NCI-H774 (cell line): ENCODE measurements at regions not wholly inside any gene's neighbourhood (a gene's known extent, or its start where the extent isn't known, plus 50 kb on each side); places are given as distances from the start of the nearest gene placed in this dataset.

Experiments used
- DNase-seq: peaks from one replicate; lab custom pipeline; 2025; lab: John Stamatoyannopoulos, UW

GRCh38 chr12:124687174-124687902 is 119.9 kb upstream of the NCOR2 start:
- DNase-seq: no peak

DNA sequence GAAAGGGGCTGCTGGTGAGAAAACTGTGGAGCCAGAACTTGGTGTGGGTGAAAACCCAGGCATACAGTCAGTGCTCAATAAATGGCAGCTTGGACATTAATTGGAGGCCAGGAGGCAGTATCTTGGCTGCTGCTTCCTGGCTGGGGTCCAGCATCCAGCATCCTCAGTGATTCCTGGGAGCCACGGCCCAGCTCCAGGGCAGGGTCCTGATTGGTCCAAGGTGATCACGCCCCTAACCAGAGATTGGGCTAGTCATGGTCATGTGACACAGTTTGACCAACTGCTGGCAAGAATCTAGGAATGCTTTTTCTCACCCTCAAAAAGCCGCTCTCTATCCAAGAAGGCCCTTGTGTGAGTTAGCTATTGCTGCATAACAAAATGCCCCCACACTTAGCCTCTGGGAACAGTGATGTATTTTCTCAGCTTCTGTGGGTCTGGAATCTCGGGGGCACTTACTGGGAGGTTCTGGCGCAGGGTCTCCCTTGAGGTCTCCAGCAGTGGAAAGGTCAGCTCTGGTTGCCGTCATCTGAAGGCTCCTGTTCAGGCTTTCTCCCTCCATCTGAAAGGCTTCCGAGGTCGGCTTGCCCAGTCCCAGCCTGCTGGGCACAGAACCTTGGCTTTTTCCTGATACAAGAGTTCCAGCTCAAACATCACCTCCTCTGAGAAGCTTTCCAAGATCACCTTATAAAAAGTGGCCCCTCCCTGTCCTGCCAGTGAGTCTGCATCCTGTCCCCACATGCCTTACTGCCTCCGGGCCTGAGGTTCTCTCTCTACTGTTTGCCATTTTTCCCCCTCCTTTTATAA is 119.2 kb upstream of the NCOR2 start:
- no peak for DNase-seq

- no peak for DNase-seq
Measured at GRCh38 chr12:124685689-124686369, 118.4 kb upstream of the NCOR2 start.

- DNase-seq: no peak
Measured at GRCh38 chr12:124684971-124685688, 117.7 kb upstream of the NCOR2 start.

GRCh38 chr12:124684496-124684895 is 117.1 kb upstream of the NCOR2 start:
- no peak for DNase-seq

GRCh38 chr12:124683152-124684124 is 116.0 kb upstream of the NCOR2 start:
- DNase-seq: no peak

GRCh38 chr12:124682425-124683151 is 115.2 kb upstream of the NCOR2 start:
- no peak for DNase-seq

DNA sequence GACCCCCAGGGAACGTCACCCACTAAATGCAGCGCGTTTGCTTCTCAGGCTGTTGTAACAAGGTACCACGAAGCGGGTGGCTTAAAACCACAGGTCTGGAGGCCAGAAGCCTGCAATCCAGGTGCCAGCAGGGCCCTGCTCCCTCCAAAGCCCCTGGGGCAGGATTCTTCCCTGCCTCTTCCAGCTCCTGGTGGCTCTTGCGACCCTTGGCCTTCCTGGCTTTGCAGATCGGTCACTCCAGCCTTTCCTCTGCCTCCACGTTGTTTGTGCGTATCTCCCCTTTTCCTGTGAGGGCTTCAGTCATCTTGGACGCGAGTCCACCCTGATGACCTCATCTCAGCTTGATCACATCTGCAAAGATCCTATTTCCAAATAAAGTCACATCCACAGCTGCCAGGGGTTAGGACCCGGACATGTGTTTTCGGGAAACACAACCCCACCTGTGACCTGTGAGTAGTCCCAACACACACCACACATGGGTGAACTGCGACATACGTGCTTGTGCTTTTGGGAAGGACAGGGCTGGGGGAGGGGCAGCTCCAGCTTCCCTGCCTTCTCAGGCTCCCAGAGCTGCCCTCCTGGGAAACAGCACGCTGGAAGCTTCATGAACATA is 114.5 kb upstream of the NCOR2 start:
- no peak for DNase-seq

GRCh38 chr12:124680863-124681778 is 113.7 kb upstream of the NCOR2 start:
- no peak for DNase-seq

DNA sequence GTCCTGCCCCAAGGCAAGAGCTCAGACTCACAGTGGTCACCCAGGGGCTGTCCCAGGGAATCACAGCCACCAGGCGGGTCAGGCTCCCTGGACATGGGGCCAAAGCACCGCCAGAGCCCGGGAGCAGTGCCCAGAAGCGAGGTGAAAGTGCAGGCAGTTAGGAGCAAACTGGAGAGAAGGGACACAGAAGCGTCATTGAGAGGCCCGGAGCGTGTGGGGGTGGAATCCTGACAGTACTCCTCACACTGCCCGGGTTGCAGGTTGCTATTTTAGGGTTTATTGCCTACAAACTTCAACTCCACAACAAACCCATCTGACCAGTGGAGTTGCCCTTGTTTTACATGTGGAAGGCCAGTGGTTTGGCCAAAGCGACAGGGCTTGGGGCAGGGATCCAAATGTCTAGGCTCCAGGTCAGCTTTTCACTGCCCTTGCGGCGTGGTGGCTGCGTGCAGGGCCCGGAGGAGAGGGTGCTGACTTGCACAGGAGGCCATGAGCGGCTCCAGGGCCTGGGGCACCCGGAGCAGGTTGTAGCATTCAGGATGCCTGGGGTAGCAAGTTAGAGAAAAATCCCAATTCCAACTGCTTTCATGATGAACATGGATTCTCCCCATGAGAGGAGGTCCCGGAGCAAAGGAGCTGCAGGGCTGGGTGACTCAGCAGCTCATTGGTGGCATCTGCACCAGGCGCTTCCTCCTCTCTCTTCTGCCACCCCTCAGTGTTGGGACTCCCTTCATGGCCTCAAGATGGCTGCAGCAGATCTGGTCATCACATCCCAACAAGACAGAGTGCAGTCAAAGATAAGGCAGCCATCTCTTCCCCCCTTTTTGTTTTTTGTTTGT is 112.3 kb upstream of the NCOR2 start:
- no peak for DNase-seq

DNA sequence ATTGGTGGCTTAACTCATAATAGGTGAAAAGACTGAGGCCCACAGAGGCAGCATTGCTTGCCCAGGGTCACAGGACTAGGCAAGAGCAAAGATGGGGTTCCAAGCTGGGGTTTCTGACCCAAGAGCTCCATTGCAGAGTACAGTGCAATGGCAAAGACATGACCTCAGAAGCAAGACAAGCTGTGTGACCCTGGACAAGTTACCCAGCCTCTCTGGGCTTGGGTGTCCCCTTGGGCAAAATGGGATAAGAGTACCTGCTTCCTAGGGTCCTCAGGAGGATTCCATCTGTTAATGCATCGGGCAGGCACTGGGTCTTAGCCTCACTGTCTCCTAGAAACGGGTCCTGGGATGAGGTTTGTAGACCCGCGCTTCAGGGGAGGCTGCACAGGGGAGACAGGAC is 111.6 kb upstream of the NCOR2 start:
- no peak for DNase-seq

- no peak for DNase-seq
Measured at GRCh38 chr12:124678421-124678893, 111.0 kb upstream of the NCOR2 start.

- no peak for DNase-seq
Measured at GRCh38 chr12:124677552-124678356, 110.3 kb upstream of the NCOR2 start.

DNA sequence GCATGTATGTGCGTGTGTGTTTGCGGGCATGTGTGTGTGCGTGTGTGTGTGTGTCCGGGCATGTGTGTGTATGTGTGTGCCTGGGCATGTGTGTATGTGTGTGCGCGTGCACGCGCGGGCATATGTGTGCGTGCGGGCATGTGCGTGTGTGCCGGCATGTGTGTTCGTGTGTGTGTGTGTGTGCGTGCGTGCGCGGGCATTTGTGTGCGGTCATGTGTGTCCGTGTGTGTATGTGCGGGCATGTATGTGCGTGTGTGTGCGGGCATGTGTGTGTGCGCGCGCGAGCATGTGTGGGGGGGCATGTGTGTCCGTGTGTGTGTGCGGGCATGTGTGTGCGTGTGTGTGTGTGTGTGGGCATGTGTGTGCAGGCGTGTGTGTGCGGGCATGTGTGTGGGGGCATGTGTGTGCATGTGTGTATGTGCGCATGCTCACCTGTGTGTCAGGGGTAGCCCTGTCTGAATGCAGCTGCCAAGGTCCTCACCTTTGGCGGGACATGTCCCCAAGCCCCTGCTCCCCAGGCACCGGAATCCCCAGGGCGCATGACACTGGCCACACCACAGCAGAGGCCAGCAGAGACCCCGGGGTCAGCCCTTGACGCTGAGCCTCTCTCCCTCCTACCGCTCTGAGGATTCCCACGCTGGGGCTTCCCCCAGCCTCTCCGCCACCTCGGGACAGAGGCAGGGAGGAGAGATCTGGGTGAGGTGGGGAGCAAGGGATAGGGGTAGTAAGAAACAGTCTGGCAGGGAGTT is 109.5 kb upstream of the NCOR2 start:
- DNase-seq: no peak

DNA sequence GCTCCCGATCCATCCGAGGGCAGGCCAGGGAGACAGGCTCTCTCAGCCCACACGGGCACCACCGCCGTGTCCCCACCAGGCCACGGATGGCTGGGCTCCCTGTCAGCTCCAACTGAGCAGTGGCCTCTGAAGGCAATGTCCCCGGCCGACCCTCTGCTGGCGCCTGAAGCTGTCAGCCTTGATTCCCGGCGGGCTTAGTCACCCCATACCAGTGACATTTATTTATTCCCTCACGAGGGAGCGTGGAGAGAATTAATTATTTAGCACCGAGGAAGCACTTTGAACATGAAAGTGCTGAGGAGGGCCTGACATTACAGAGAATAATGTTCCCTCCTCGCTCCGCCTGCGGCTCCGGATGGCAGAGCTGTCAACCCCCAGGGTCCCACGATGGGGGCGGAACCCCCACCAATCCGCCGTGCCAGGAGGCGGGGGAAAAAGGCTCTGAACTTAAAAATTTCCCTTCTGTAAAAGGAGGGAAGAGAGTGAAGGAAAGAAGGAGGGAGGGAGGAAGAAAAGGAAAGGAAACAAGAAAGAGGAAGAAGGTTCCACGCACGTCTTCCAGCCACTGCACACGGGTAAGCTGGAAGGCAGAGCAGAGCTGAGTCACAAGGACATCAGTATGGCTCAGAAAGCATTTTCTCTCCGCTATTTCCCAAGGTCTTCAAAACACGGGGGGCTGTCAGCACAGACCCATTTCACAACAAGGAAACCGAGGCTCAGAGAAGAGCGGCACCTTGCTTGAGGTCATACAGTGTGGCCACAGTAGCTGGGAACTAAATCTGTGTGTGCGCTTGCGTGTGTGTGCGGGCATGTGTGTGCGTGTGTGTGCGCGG is 108.7 kb upstream of the NCOR2 start:
- DNase-seq: no peak
